Activated CD4-positive, alpha-beta T cell treated with anti-CD3 and anti-CD28 coated beads, Interleukin-2, amount 50 U/mL, for 16 hours (primary cell): ENCODE measurements at regions not wholly inside any gene's neighbourhood (a gene's known extent, or its start where the extent isn't known, plus 50 kb on each side); places are given as distances from the start of the nearest gene placed in this dataset.
A peak's percentile ranks its signal among the peaks of the same experiment; 100 is the strongest.

Experiments used
- DNase-seq: peaks from one replicate; pipeline ENCODE4 v3.0.0-alpha.2; 2020

- peak; percentile 33 for DNase-seq
Measured at GRCh38 chr12:40622246-40622838, 69.9 kb upstream of the CNTN1 start.

- DNase-seq = no peak
Measured at GRCh38 chr12:40632171-40632570, 60.1 kb upstream of the CNTN1 start.

GRCh38 chr12:40632933-40633332 is 59.3 kb upstream of the CNTN1 start:
- no peak for DNase-seq

GRCh38 chr12:40634517-40635131 is 57.6 kb upstream of the CNTN1 start:
- DNase-seq = no peak

GRCh38 chr12:40635141-40635731 is 57.0 kb upstream of the CNTN1 start:
- DNase-seq = no peak
